Mononuclear cell (primary cell): ENCODE measurements at regions not wholly inside any gene's neighbourhood (a gene's known extent, or its start where the extent isn't known, plus 50 kb on each side); places are given as distances from the start of the nearest gene placed in this dataset.
"Not testable (repeated sequence)": the region's sequence is repeated elsewhere in the genome, so short reads cannot be mapped to it uniquely, and the experiment has no call there.

ENCODE experiments used
- H3K27me3 ChIP-seq: 2 replicates; pipeline ENCODE4 v1.6.0; 2011; ENCODE audit warnings: low read length, control low read depth; ENCODE audit not compliant: insufficient read depth
- H3K4me1 ChIP-seq: 2 replicates; pipeline ENCODE4 v1.5.1; 2011; ENCODE audit warnings: mild to moderate bottlenecking, low read length, control low read depth; ENCODE audit not compliant: insufficient read depth
- H3K4me3 ChIP-seq: 2 replicates; pipeline ENCODE4 v1.5.1; 2011; ENCODE audit warnings: mild to moderate bottlenecking, low read length, moderate library complexity
- H3K9me3 ChIP-seq: 2 replicates; pipeline ENCODE4 v1.5.1; 2011; ENCODE audit warnings: low read depth, mild to moderate bottlenecking, control low read depth, low read length

DNA sequence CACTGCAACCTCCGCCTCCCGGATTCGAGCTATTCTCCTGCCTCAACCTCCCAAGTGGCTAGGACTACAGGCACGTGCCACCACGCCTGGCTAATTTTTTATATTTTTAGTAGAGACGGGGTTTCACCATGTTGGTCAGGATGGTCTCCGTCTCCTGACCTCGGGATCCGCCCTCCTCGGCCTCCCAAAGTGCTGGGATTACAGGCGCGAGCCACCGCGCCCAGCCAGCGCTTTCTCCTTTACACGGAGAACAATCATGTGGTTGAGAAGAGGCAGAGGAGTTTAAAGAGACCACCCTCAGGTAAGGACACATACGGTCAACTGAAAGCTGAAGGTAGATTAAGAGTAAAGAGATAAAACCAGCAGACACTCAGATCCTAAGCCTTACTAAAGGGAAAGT lies 1673.7 kb upstream of the PIK3C3 start:
- not testable (repeated sequence) for H3K9me3 ChIP-seq, H3K4me3 ChIP-seq, H3K27me3 ChIP-seq, H3K4me1 ChIP-seq

DNA sequence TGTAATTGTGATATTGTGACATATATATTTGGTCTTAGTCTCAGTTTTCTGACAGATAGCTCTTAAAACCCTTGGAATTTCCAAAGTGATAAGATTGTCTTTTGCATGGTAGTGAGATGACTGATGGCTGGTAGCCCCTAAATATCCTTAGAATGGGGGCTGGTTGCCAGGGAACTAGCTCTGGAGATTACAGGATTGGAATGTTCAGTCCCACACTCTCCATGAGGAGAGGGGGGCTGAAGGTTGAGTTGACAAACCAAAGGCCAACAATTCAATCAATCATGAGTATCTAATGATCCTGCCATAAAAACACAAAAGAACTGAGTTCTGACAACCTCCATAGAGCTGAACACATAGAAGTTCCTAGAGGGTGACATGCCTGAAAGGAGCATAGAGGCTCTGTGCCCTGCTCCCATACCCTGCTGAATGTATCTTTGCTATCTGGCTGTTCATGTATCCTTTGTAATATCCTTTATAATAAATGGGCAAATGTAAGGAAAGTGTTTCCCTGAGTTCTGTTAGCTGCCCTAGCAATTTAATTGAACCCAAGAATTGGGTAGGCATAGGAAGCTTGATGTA lies 1680.3 kb upstream of the PIK3C3 start:
- H3K9me3 ChIP-seq, result no peaks in the 10 kb centered on the region

DNA sequence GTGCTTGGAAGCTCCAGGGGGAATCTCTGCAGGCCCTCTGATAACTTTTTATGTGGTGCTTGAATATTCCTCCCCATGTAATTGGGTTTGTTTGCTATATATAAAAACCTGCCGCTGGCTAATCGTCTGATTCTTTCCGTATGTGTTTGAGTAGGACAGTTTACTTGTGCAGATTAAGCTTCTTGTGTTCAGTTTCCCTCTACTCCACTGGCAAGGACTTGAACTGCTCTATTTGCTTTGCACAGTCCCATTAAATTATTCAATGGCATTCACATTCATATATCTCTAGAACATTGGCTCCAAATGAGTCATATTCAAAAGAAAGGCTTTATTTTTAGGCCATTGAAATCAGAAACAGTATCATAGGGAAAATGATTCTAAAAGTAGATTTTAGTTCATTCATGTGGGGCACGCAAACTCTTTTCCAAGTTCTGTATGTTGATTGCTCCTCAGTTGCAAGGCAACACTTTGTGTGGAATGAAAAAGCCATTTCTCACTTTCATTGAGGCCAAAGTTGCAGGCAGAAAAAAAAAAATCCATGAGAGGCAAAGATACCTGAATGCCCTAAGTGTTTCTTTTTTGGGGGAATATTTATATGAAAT lies 1682.3 kb upstream of the PIK3C3 start:
- Histone ChIP-seq H3K4me3 (no peak overlapping the region), H3K4me1 (no peaks in the 10 kb centered on the region), H3K9me3 (no peaks in the 10 kb centered on the region), H3K27me3 (no peaks in the 10 kb centered on the region)

More for the DNA sequence above, 1680.3 kb upstream of the PIK3C3 start:
- no peaks in the 10 kb centered on the region for H3K4me1 ChIP-seq
- no peaks in the 10 kb centered on the region for H3K27me3 ChIP-seq
- no peak overlapping the region for H3K4me3 ChIP-seq

DNA sequence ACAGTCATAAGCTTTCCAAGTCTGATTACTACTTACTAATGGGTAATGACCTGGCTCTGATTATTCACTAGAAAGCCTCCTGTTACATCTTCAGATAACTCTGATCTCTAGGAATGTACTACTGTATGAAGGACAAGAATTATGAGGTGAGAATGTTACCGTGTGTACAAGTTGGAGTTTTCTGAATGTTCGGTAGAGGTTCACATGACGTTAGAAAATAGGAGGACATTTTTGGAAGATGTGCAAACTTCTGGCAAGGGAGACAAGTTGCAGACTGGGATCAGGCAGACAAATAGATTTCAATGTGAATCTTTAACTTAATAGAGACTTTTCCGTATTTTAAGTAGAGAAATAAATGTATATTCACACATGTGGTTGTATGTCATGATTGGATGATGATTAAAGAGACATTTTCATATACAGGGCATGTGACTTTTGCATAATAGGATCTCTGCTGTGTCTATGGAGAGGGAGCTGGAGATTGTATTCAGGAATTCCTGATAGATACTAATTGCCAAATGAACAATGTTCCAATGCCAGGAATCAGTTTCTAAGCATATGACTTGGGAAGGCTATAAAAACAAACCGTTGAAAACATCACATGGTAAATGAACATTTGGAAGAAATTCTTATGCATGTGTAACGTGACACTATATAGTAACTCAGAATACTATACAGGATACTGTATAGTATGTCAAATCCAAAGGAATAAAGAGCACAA lies 1695.8 kb upstream of the PIK3C3 start:
- H3K27me3 ChIP-seq, result no peaks in the 10 kb centered on the region
- H3K4me1 ChIP-seq, result no peaks in the 10 kb centered on the region
- H3K4me3 ChIP-seq, result no peak overlapping the region
- no peaks in the 10 kb centered on the region for H3K9me3 ChIP-seq

DNA sequence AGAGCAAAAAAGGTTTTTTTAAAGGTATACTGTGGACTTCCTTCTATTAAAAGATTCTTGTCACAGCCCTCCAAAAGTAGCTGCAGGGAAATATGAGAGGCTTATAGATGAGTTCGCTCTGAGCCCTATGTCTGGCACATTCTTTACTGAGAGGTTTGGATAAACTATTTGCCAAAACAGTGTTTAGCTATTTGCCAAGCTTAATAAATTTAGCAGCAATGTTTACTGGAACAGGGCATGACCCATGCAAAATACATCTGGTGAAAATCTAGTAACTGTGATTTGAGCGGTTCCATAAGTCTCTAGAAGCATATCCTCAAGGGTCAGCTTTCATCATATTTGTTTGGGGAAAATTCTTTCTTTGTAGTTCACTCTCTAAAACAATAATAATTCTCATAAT lies 1696.7 kb upstream of the PIK3C3 start:
- no peaks in the 10 kb centered on the region for H3K27me3 ChIP-seq
- H3K4me1 ChIP-seq, result no peaks in the 10 kb centered on the region
- H3K9me3 ChIP-seq, result no peaks in the 10 kb centered on the region
- no peak overlapping the region for H3K4me3 ChIP-seq

DNA sequence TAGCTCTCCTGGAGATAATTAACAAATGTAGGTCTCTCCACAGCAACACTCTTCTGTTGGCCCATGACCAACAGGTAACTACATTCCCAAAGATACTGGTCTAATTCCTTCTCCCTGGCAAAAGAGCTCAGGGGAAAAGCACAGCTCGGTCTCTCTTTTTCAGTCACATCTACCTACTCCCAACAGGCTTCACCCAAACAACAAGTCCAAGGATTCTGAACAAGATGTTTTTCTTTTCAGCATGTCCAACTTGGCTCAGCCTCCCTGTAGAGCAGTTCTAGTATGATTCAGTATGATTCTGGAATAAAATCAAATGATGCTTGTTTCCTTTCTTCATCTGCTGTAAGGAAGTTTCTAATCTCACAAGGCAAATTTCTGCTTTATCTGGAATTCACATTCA lies 1704.8 kb upstream of the PIK3C3 start:
- no peak overlapping the region for H3K4me3 ChIP-seq
- H3K9me3 ChIP-seq, result no peaks in the 10 kb centered on the region
- no peaks in the 10 kb centered on the region for H3K4me1 ChIP-seq
- H3K27me3 ChIP-seq, result no peaks in the 10 kb centered on the region

DNA sequence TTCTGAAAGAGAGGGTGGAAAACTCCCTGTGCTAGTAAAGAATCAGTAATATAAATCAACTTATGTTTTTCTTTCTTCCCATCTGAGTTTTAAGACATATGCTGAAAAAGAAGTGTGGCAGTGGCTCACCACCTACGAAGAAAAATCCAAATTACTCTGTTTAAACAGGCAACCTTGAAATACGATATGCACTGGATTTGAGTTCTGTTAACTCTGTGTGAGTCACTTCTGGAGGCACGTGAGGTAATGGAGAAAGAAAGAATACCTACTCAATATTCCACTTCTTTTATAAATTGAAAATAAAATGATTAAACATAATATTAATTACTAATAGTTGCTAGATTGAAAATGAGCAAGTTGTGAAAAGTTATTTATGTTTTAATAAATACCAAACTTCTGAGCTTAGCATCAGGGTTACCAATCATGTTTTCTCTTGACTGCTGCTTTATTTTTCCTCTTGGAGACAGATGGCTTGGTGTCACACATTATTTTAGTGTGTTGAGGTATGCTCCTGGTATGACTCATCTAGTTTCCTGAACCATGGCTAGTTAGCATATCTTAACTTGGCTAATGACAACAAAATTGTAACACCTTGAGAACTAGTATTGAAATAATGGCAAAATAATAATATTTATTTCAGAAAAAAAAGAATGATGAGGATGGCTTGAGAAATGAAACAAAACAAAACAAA lies 1705.5 kb upstream of the PIK3C3 start:
- Histone ChIP-seq H3K4me3 (no peak overlapping the region), H3K27me3 (no peaks in the 10 kb centered on the region), H3K4me1 (no peaks in the 10 kb centered on the region), H3K9me3 (no peaks in the 10 kb centered on the region)

DNA sequence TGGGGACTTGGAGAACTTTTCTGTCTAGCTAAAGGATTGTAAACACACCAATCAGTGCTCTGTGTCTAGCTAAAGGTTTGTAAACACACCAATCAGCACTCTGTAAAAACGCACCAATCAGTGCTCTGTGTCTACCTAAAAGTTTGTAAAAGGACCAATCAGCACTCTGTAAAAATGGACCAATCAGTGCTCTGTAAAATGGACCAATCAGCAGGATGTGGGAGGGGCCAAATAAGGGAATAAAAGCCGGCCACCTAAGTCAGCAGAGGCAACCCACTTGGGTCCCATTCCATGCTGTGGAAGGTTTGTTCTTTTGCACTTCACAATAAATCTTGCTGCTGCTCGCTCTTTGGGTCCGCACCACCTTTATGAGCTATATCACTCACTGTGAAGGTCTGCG lies 1709.4 kb upstream of the PIK3C3 start:
- not testable (repeated sequence) for H3K4me3 ChIP-seq, H3K4me1 ChIP-seq, H3K27me3 ChIP-seq, H3K9me3 ChIP-seq

DNA sequence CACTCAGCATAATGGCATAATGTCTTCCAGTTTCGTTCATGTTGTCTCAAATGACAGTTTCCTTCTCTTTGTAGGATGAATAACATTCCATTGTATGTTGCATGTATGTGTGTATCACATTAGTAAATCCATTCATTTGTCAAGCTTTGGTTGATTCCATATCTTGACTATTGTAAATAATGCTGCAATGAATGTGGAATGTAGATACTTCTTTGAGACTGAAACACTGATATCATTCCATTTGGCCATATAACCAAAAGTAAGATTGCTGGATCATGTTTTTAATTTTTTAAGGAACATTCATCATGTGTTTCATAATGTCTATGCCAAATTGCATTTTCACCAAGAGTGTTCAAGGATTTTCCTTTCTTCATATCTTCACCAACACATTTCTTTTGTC lies 1711.4 kb upstream of the PIK3C3 start:
- Histone ChIP-seq H3K27me3 (no peaks in the 10 kb centered on the region), H3K9me3 (no peaks in the 10 kb centered on the region), H3K4me3 (no peak overlapping the region), H3K4me1 (no peaks in the 10 kb centered on the region)

DNA sequence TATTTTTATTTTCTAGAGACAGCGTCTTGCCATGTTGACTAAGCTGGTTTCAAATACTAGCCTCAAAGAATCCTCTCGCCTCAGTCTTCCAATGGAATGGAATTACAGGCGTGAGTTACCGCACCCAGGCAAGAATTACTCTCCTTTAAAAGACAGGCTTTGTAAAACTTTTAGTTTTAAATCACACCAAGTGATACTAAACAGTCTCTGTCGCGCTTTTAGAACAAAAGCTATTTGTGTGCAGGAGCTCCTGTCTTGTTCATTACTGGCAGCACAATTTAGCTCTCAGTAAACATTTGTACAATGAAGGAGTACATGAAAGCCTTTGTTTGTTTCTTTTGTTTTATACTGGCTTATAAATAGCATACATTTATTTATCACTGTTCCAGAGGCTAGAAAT lies 1719.2 kb upstream of the PIK3C3 start:
- Histone ChIP-seq H3K4me3 (no peak overlapping the region), H3K27me3 (no peaks in the 10 kb centered on the region), H3K9me3 (no peaks in the 10 kb centered on the region), H3K4me1 (no peaks in the 10 kb centered on the region)

DNA sequence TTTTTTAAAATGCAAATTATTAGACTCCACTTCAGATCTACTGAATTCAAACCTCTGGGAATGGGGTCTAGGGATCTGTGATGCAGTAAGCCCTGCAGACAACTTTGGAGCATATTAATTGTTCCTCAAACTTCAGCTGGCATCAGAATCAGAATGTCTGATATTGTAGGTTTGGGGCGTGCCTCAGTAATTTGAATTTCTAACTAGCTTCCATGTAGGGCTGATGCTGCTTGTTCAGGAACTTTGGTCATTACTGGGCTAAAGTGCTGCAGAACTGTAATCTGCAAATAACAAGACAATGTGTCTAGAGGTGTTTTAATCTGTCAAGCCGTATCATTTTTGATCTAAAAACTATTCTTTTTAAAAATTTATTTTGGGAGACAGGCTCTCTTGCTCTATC lies 1719.7 kb upstream of the PIK3C3 start:
- no peaks in the 10 kb centered on the region for H3K9me3 ChIP-seq
- H3K4me3 ChIP-seq, result no peak overlapping the region
- H3K27me3 ChIP-seq, result no peaks in the 10 kb centered on the region
- H3K4me1 ChIP-seq, result no peaks in the 10 kb centered on the region

DNA sequence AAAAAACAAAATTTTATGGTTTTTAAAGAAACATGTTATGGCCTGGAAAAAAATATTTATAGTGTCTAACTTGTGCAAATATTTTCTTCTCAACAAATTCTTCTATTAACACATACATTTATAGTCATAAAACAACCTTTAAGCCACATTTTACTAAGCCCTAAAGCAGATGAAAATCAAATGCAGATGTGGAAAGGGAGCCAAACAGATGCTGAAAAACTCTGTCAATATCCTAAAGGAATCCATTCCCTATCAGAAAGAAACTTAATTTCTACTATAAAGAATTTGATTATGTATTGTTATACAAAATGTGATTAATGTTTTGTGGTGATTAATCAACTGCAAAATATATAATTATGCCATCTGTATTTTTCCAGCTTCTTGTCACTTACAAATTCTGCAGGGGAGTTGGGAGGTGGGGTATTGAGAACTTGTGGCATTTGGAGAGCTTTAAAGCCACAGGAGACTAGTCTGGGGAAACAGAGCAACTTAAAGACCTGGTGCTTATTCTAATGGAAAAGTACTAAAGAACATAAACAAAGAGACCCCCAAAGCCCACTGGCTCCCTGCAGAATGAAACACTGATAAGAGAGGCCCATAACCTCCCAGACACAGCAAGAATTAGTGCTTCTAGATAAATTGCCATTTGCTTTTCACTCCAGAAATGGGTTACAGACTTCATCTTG lies 1721.0 kb upstream of the PIK3C3 start:
- H3K4me1 ChIP-seq, result no peaks in the 10 kb centered on the region
- no peak overlapping the region for H3K4me3 ChIP-seq
- no peaks in the 10 kb centered on the region for H3K9me3 ChIP-seq
- no peaks in the 10 kb centered on the region for H3K27me3 ChIP-seq

DNA sequence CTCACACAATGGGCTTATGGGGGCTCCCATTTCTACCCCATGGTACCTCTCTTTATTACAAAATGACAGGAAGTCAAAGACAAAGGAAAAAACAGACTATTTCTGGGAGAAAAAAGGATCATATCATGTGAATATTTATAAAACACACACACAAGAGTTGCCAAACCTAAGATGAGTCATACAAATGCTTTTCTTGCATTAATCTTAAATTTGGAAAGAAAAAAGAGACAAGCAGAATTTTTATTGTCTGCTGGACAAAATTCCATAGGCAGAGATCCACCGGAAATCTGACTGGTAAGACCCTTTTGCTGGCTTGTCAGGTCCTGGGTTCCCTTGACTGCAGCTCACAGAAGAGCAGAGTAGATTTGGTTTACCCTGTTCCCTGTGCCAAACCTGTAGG lies 1732.3 kb upstream of the PIK3C3 start:
- no peaks in the 10 kb centered on the region for H3K27me3 ChIP-seq
- H3K4me3 ChIP-seq, result no peak overlapping the region
- no peaks in the 10 kb centered on the region for H3K9me3 ChIP-seq
- H3K4me1 ChIP-seq, result no peaks in the 10 kb centered on the region

DNA sequence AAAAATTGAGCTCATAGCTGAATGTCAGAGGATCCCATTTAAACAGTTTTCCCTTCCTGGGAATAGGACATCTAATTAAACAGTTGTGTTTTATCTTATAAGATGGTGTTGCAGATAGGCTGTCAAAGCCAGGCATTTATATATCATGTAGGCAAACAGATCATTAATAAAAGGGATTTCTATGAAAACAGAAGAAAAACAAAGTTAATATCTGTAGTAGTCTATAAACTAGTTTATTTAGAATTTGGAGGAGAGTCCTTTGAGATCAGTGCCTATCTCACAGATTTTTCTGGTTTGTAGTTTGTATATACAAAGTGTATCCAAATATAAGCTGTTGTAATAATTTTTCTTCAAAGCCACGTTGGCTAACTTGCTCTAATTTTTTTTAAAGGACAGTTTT lies 1738.2 kb upstream of the PIK3C3 start:
- Histone ChIP-seq H3K4me3 (no peak overlapping the region), H3K4me1 (no peaks in the 10 kb centered on the region), H3K27me3 (no peaks in the 10 kb centered on the region), H3K9me3 (no peaks in the 10 kb centered on the region)

DNA sequence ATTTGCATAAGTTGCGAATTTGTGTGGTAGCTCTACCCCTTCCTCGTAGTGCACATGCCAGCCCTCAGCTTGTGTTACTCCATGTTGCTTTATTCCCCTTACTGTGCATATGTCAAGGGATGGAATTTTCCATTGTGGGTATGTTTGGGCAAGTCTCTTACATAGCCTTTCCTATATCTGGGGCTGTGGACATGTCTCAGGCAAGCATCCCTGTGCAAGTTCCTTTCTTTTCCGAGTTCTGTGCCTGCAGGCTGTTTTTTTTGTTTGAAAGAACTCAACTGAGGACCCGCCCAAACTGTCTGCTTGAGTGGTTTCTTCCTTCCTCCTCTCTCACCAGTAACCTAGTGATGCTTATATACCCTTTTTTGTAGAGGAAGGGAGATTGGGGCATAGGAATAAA lies 1739.1 kb upstream of the PIK3C3 start:
- no peaks in the 10 kb centered on the region for H3K4me1 ChIP-seq
- H3K27me3 ChIP-seq, result no peaks in the 10 kb centered on the region
- no peak overlapping the region for H3K4me3 ChIP-seq
- no peaks in the 10 kb centered on the region for H3K9me3 ChIP-seq
